ENCODE measurements at regions not wholly inside any gene's neighbourhood (a gene's known extent, or its start where the extent isn't known, plus 50 kb on each side); places are given as distances from the start of the nearest gene placed in this dataset.

DNA sequence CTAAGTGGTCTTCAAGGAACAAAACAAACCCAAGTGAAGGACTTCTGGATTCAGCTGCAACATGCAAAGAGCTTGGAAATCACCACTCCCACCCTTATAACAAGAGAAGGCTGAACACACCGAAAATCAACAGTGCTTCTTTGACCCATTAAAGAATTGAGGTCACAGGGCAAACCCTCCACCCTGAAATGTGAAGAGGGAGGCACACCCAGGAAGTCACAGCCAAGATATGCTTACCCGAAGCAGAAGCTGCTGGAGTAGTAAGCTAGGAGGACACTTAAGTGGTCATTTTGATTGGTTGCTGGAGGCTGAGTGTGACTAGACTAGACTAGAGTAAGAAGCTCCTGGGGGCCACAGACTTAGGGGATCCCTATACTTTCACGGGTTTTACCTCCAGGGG, 188.2 kb upstream of the SSTR4 start:
- no peak for TF ChIP-seq EZH2 (IDR thresholded peaks at IDR 0.05; ENCODE audit: borderline replicate concordance, low read depth, low read length, poor library complexity, severe bottlenecking)
- TF ChIP-seq, protein P1, sequence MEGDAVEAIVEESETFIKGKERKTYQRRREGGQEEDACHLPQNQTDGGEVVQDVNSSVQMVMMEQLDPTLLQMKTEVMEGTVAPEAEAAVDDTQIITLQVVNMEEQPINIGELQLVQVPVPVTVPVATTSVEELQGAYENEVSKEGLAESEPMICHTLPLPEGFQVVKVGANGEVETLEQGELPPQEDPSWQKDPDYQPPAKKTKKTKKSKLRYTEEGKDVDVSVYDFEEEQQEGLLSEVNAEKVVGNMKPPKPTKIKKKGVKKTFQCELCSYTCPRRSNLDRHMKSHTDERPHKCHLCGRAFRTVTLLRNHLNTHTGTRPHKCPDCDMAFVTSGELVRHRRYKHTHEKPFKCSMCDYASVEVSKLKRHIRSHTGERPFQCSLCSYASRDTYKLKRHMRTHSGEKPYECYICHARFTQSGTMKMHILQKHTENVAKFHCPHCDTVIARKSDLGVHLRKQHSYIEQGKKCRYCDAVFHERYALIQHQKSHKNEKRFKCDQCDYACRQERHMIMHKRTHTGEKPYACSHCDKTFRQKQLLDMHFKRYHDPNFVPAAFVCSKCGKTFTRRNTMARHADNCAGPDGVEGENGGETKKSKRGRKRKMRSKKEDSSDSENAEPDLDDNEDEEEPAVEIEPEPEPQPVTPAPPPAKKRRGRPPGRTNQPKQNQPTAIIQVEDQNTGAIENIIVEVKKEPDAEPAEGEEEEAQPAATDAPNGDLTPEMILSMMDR (conservative IDR thresholded peaks at IDR 0.05; ENCODE audit: low read depth, low read length): no peak
